HFFc6 (cell line): ENCODE measurements at regions not wholly inside any gene's neighbourhood (a gene's known extent, or its start where the extent isn't known, plus 50 kb on each side); places are given as distances from the start of the nearest gene placed in this dataset.

Experiments used
- DNase-seq: peaks from one replicate; pipeline ENCODE4 v3.0.0-alpha.2; 2018
- H3K27ac Mint-ChIP-seq: 2 replicates; pipeline ENCODE4 v1.8.0; 2020; ENCODE audit warnings: mild to moderate bottlenecking, mixed read lengths
- H3K27me3 Mint-ChIP-seq: 2 replicates; pipeline ENCODE4 v1.8.0; 2021; ENCODE audit warnings: mild to moderate bottlenecking, moderate library complexity, mixed read lengths; ENCODE audit not compliant: insufficient read depth
- H3K36me3 Mint-ChIP-seq: 2 replicates; pipeline ENCODE4 v1.8.0; 2021; ENCODE audit warnings: low read depth, mixed read lengths
- H3K4me1 Mint-ChIP-seq: 2 replicates; pipeline ENCODE4 v1.8.0; 2020; ENCODE audit warnings: low read depth, mixed read lengths
- H3K4me3 Mint-ChIP-seq: 2 replicates; pipeline ENCODE4 v1.8.0; 2020; ENCODE audit warnings: mild to moderate bottlenecking, moderate library complexity, mixed read lengths
- H3K9me3 Mint-ChIP-seq: 2 replicates; pipeline ENCODE4 v1.8.0; 2020; ENCODE audit warnings: mild to moderate bottlenecking, mixed read lengths
- TF ChIP-seq, protein P1 (sequence below): fragments of 200-600 bp; sonication (generic); IDR thresholded peaks from 2 replicates; pipeline ENCODE4 v1.5.0; 2021; ENCODE audit warnings: antibody characterized with exemption, mild to moderate bottlenecking

DNA sequence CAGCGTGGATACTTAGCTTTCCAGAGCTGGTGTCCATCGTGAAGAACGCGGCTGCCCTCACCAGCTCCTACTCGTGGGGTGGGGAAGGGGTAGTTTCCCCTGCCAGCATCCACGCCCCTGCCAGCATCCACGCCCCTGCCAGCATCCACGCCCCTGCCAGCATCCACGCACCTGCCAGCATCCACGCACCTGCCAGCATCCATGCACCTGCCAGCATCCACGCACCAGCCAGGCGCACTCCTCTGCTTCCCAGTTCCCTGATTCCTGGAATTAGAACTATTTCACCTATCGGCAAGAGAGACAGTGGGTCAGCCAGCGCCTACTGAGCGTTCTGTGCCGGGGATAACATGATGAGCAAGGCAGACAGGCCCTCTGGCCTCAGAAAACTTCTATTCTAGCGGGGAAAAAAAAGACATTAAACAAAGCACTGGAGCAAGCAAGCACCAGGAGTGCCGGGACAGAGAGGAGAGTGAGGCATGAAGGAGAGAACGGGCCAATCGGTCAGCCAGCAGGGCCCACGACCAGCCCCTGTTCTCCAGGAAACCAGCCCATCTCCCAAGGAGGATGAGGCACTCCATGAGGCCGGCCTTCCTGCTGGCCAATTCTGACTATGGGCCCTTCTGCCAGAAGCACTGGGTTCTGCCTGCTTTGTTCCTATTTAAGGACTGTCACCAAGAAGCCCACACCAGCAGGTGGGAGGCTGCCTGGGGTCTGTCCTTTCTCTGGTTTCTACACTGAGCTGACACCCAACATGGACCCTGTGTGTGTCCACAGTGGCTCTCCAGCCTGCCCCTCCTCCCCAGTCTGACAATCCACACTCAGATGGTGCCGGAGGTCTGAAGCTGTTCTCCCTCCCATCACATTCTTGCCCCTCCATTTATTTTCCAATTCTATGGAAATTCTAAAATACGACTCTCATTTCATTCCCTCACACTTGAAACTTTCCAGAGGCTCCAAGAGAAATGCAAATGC lies 78.4 kb upstream of the SALL3 start:
- Mint-ChIP-seq H3K36me3 (peaks cover 6% of the 10 kb centered on the region; the same call in 1 of the 2 replicates), H3K4me3 (no peak overlapping the region), H3K4me1 (no peaks in the 10 kb centered on the region), H3K9me3 (peaks cover 85% of the 10 kb centered on the region), H3K27ac (no peak overlapping the region), H3K27me3 (peaks cover 5% of the 10 kb centered on the region)
- TF ChIP-seq, protein P1, sequence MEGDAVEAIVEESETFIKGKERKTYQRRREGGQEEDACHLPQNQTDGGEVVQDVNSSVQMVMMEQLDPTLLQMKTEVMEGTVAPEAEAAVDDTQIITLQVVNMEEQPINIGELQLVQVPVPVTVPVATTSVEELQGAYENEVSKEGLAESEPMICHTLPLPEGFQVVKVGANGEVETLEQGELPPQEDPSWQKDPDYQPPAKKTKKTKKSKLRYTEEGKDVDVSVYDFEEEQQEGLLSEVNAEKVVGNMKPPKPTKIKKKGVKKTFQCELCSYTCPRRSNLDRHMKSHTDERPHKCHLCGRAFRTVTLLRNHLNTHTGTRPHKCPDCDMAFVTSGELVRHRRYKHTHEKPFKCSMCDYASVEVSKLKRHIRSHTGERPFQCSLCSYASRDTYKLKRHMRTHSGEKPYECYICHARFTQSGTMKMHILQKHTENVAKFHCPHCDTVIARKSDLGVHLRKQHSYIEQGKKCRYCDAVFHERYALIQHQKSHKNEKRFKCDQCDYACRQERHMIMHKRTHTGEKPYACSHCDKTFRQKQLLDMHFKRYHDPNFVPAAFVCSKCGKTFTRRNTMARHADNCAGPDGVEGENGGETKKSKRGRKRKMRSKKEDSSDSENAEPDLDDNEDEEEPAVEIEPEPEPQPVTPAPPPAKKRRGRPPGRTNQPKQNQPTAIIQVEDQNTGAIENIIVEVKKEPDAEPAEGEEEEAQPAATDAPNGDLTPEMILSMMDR: no peak
- DNase-seq: no peak

DNA sequence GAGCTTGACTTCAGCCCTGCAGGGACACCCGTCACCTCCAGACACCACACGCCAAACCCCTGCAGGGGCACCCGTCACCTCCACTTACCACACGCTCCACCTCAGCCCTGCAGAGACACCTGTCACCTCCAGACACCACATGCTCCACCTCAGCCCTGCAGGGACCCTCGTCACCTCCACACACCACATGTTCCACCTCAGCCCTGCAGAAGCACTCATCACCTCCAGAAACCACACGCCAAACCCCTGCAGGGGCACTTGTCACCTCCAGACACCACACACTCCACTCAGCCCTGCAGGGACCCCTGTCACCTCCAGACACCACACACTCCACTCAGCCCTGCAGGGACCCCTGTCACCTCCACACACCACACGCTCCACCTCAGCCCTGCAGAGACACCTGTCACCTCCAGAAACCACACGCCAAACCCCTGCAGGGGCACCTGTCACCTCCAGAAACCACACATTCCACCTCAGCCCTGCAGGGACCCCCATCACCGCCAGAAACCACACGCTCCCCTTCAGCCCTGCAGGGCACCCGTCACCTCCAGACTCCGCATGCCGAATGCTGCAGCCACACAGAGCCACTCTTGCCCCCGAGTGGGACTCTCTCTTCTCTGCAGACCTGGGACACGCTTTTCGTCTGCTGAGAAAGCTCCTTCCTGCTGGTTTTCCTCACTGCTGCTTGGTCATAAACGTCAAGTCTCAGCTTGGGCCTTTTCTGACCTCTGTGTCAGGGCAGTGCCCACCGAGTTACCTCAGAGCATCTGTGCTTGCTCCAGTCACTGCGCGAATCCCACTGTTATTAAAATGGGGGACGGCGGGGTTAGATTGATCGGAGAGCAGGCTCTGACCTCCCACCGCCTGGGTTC lies 77.5 kb upstream of the SALL3 start:
- H3K27ac Mint-ChIP-seq: no peak overlapping the region
- H3K36me3 Mint-ChIP-seq: 0 out of 2 replicates have a peak, but pooled peaks cover 1% of the 10 kb centered on the region
- H3K27me3 Mint-ChIP-seq: peaks cover 5% of the 10 kb centered on the region
- TF ChIP-seq, protein P1: no peak
- DNase-seq: no peak
- no peaks in the 10 kb centered on the region for H3K4me1 Mint-ChIP-seq
- H3K9me3 Mint-ChIP-seq: peaks cover 83% of the 10 kb centered on the region
- no peak overlapping the region for H3K4me3 Mint-ChIP-seq

DNA sequence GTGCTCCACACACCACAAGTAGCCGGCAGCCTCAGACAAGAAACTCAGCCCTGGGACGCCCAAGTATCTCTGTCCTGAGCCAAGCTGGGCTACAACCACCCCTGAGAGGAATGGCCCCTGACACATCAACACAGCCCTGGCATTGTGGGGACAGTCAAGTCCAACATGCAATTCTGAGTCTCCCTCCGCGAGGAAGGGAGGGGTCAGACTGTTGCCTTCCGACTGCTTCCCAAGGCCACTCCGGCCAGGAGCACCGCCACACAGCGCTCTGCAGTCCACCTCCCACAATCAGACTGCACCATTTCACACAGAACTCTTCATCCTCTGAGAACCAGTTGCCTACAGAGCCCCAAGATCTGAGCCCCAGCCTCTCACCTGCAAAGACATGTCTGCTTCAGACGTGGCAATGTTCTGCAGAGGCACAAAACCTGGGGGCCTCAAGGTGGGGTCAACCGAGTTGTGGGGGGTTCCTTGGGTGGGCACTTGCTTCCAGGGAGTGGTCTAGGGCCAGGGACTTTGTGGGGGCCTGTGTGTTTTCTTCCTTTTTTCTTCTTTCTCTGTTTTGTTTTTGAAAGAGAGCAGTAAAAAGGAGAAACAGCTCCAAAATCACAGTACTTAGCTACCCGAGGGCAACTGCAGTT lies 76.7 kb upstream of the SALL3 start:
- Mint-ChIP-seq H3K4me3 (no peak overlapping the region), H3K36me3 (0 out of 2 replicates have a peak, but pooled peaks cover 3% of the 10 kb centered on the region), H3K27ac (no peak overlapping the region), H3K4me1 (no peaks in the 10 kb centered on the region), H3K27me3 (peaks cover 5% of the 10 kb centered on the region), H3K9me3 (peaks cover 84% of the 10 kb centered on the region)
- DNase-seq: no peak
- TF ChIP-seq, protein P1: no peak

DNA sequence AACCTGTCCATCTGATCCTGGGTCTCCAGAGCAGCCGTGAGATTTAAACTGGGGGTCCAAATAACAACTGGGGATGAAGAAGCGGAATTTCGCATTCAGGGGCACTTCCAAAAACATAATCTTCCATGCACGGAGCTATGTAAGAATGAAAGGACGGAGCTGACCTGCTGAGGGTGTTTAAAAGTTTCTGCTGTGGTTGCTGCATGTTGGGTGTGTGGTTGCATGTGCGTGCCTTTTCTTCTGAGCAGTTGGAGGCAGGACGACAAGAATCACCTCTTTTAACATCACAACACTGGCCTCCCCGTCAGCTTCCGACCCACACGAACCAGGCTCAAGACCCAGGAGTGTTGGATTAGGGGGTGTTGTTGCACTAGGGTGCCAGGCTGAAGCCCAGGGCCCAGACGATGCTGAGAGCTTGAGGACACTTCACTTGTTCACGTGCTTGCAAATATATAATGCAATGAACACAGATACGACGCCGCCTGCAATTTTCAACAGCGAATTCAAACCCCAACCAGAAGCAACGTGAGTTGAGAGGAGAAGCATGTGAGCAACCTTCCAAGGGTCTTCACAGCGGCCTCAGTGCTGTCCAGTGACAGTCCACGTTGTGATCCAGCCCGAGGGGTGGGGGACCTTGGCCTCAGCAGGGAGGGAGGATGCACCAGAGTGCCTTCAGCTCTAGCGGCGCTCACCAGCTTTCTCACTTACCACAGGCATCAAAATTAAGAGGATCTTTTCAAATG lies 76.0 kb upstream of the SALL3 start:
- Mint-ChIP-seq H3K27me3 (peaks cover 5% of the 10 kb centered on the region), H3K4me1 (no peaks in the 10 kb centered on the region), H3K36me3 (0 out of 2 replicates have a peak, but pooled peaks cover 3% of the 10 kb centered on the region), H3K27ac (no peak overlapping the region), H3K9me3 (peaks cover 84% of the 10 kb centered on the region), H3K4me3 (no peak overlapping the region)
- DNase-seq: no peak
- TF ChIP-seq, protein P1: no peak

DNA sequence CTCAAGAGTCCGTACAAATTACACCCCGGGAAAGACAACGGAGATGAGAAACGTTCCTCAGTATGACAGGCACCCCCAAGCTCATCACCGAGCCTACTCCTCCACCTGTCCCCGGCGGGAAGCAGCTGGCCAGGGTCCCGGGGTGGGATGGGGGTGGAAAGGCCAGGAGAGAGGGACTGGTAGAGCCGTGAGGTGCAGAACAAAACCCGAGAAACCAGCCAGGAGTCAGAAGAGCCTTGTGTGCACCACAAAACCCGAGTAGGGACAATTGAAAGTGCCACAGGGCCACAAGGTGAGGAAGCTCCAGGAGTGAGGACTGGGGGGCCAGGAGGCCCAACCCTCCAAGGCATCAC lies 75.5 kb upstream of the SALL3 start:
- Mint-ChIP-seq H3K27me3 (peaks cover 5% of the 10 kb centered on the region), H3K4me3 (no peak overlapping the region), H3K36me3 (0 out of 2 replicates have a peak, but pooled peaks cover 3% of the 10 kb centered on the region), H3K27ac (no peak overlapping the region), H3K4me1 (no peaks in the 10 kb centered on the region), H3K9me3 (peaks cover 78% of the 10 kb centered on the region)
- TF ChIP-seq, protein P1: no peak
- DNase-seq: no peak
